Hematopoietic multipotent progenitor cell treated with erythropoietin and hydrocortisone succinate and interleukin-3 and kit ligand, for 15 days (in vitro differentiated cells): ENCODE measurements at regions not wholly inside any gene's neighbourhood (a gene's known extent, or its start where the extent isn't known, plus 50 kb on each side); places are given as distances from the start of the nearest gene placed in this dataset.

ENCODE experiments used
- DNase-seq: peaks from one replicate; pipeline ENCODE4 v3.0.0-alpha.2; 2015; ENCODE audit warnings: low spot score

DNA sequence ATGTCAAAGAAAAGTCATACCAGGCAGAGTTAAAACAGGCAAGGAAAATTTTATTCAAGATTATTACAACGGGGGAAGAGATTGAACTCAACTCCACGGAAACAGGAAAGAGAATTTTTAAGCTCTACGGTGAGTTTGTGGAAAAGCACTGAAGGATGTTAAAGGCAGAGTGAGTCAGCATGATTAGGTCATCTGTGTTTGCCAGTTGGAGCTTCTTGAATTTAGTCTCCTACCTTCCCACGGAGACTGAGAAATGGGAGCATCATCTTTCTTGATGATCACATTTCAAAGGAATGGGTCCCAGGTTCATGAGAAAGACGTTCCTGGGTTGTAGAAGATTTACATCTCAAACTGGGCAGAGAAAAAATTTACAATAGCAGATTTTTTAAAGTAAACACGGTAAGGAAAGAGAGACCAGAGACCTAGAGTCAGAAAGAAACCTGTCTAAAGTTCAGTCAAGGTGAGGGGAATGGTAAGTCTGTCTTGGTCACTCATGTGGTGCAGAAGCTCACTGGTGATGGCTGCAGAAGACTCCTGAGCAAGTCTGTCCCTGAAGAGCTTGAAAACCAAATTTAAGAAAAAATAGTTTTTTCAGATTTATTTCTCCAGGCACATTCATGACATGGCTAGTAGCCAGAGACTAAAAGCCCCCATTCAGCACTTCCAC, 516.9 kb upstream of the LRRN3 start:
- no peak for DNase-seq

DNA sequence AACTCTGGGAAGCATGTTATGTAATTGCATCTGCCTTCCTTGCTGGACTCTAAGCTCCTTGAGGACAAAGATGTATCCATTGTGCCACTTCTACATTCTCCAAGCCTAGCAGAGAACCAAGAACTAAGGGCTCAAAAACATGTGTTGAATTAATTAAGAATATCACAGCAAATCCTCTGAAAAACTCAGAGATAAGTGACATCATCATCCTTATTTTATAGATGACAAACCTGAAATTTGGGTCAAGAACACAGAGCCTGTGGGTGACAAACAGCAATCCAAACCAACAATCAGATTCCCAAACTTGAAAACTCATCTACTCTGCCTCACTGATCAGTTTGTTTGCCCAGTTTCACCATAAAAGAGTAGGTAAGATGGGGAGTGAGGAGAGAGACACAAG, 503.6 kb upstream of the LRRN3 start:
- no peak for DNase-seq

DNA sequence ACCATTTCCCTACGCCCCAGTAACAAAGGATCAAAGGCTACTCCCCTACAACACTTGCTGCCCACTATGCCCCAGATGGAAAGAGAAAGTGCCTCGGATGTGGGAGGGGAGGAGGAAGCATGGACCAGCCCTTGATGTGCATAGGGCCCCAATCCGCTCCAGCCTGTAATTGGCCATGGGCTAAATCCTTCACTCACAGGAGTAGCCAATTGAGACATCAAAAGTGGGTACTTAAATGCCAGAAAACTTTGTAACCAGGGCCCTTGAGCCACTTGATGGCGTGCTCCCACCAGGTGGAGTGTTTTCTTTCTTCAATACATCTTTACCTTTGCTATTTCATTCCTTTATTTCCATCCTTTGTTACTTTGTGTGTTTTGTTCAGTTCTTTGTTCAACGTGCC, 500.5 kb upstream of the LRRN3 start:
- DNase-seq: no peak

DNA sequence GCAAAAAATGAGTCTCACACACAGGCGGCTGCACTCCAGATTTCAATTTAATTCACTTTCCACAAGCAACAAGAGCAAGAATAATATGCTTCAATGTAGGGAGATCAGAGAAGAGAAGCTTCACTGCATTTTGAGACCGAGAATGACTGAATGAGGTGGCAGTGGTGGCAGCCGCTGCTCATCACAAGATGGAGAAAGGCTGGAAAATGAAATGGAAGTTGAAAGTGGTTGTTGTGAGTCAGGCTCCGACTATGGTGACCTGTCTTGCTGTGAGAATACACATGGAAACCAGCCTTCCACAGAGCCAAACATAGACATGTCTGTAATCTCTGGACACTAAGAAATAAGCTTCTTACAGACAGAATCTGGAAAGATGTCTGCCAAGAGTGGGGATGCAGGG, 499.6 kb upstream of the LRRN3 start:
- DNase-seq: no peak

DNA sequence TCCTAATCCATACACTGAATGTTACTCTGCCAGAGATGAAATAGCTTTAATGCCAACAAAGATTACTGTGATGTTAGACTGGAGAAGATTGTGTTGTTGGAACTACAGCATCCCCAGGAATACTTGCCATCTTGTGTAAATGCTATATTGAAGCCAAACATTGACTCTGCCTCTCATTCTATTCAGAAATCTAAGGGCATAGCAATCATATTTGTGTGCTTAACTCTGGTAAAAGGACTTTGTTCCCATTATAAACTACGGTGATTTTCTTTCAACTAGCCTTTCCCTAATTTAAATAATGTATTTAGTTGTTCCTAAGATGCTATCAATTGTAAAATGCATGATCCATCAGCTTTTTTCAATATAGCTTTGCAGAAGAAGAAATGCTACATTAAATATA, 498.4 kb upstream of the LRRN3 start:
- DNase-seq: no peak

DNA sequence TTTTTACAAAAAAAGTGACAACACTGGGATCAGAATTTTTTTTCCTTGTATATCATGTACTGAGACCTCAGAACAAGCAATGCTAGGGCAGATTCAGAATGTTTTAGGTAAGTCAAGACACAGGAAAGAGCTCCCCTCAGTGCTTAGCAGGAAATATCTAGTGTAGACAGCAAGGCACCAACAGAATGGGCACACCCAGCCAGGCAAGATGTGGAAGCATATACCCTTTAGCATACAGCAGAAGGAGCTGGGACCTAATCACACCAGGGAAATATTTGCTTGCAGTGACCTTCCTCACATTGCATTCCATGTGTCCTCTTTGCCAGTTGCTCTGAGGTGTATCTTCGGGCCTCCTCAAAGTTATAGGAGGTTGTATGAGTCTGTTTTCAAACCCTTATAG, 497.6 kb upstream of the LRRN3 start:
- no peak for DNase-seq

DNA sequence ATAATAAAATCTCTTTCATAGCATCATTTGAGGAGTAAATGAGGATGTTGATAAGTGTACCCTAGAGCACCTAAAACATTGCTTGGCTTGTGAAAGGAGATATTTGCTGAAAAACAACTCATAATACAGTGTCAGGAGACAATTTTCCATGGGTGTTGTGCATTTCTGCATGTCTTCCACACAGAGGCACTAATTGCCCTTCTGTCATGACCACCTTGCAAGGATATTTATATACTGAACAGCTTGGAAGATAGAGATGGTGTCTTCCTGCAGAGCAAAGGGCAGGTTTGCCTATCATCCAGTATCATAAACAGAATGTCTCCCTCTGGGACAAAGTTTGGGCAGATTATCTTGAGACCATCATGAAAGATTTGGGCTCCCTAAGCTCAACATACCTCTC, 495.2 kb upstream of the LRRN3 start:
- DNase-seq: no peak

DNA sequence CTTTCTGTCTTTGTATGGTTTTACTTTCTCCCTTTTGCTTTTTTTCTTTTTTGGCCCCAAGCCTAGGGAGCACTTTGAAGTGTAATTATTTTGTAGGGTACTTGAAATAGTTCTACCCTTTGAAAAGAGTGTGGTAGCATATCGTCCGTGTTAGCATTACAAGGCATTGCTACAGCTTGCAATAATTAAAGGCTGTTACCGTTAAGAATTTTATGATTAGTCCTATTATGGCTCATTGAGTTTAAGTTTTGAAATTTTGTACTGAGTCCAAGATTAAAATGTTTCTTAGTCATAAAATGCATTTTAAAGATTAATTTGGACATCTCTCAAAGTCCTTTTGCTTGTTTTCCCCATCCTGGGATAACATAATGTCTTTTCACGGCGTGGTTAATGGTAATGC, 490.0 kb upstream of the LRRN3 start:
- no peak for DNase-seq

DNA sequence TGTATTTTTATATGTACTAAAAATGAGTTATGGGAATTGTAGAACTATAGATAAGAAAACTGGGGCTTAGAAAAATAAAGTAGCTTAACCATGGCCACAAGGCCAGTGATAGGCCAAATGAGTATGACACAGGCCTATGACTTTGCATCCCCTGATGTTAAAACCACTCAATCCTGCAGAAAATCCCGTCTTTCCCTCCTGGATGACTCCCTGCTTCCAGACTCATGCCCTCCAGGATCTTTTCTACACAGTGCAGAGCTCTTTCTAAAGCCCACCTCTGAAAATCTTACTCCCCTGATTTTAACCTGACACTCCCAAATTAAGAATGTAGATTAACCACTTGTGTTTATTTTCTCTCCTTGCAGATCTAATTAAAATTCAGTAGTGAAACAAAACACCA, 489.2 kb upstream of the LRRN3 start:
- no peak for DNase-seq

DNA sequence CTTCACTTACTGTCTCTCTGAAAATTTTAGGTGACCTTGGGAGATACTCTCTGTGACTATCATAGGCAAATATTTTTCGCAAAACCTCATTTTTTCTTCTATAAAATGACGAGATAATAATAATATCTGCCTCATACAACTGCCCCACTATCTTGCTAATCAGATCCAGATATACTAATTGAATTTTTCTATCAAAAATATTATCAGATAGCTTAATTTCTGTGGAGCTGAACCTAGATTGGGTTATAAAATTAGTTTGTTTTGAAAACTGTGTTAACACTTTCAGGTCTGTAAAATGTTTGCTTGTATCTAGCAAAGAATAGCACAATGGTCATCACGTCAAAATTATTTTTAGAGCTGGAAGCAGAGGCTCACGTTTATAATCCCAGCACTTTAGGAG, 486.7 kb upstream of the LRRN3 start:
- no peak for DNase-seq

DNA sequence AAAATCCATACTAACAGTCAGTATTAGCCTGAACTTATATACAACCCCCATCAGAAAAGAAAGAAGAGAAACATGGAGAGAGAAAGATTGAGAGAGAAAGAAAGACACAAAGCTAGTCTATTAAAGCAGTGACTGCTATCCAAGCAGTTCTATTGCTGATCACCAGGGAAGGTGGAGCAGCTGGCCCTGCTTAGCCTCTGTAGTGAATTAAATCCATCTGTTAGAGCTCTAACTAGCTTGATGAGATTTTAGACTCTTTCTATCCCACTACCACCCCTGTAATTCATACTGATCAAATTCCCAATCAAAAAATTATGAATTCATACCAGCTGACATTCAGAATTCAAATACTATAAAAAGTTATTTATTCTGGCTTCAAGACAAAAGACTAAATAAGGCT, 486.0 kb upstream of the LRRN3 start:
- DNase-seq: no peak

DNA sequence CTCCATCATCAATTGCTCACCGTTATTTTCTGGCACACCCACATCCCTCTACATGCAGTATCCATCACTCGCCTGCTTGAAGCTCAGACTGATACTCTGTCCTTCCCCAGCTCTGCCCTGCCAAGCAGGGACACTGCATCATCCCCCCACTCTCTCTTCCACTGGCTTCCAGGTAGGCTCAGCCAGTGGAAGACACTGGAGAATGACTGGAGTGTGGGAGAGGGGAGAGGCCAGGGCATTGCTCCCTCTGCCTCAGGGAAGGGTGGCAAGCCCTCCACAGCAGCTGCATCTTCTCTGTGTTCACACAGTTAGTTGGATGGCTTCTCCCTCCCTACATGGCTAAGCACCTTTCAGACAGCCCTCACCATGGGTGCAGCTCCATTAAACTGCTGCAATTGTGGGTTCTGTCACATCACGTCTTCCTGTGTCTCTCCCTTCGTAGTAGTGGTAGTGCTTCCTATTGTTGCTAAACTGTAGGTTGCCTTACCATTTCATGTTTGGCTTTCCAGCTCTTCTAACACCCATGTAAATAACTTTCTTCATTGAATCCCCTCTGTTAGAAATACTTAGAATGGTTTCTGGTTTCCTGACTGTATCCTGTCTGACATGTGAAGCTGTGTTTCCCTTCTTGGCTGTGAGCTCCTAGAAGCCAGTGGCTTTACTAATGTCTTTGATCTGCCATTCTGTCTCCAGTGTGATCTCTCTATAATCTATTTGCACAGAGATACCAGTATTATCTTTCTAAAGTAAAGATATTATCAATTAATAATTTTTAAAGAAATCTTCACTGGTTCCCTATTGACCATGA, 483.7 kb upstream of the LRRN3 start:
- DNase-seq: no peak

DNA sequence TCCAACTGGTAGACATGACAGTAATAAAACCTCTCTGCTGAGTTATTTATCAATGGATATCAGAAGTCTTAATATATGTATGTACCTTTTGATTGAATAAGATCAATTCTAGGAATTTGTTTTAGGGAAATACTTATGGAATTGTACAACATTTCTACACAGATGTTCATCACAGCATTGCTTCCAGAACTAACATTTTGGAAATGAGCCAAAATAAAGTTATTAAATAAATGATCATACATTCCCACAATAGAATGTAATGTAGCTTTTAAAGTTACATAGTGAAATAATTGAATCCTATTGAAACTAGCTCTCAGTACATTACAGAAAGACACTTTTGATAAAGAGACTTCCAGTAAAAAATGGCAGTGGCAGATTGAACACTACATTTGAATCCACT, 481.6 kb upstream of the LRRN3 start:
- no peak for DNase-seq

DNA sequence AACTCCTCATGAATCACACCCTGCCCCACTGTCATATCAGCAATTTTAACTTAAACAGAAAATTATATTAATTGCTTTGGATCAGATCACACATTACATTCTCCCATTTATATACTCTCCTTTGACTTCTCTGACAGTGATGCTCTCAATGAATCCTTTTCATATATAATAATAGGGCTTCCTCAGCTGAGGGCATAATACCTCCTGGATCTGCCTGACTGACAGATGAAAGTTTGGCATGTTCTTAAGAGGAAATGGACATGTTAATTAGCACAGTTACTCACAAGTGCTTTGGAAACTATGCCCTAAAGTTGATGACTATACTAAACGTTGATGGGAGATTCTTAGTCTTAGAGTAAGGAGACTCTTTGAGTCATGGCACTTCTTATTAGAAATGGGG, 478.2 kb upstream of the LRRN3 start:
- DNase-seq: no peak
